Fibroblast of lung (primary cell): ENCODE measurements at regions not wholly inside any gene's neighbourhood (a gene's known extent, or its start where the extent isn't known, plus 50 kb on each side); places are given as distances from the start of the nearest gene placed in this dataset.

Experiments
- EZH2 ChIP-seq: IDR thresholded peaks from 2 replicates; pipeline ENCODE4 v1.5.1; 2012; ENCODE audit warnings: low read length, control low read depth, mild to moderate bottlenecking; ENCODE audit errors: missing control alignments
- TF ChIP-seq, protein P1 (sequence below), 2 donors: IDR thresholded peaks in 1 of 2; conservative IDR thresholded peaks in 1 of 2; 1 replicate in 1 of 2; 2 replicates in 1 of 2; pipeline ENCODE4 v1.5.1; 2011 to 2012; ENCODE audit warnings: low read length in 2 of 2, control low read depth in 1 of 2, inconsistent platforms in 1 of 2, low read depth in 1 of 2, mild to moderate bottlenecking in 1 of 2

DNA sequence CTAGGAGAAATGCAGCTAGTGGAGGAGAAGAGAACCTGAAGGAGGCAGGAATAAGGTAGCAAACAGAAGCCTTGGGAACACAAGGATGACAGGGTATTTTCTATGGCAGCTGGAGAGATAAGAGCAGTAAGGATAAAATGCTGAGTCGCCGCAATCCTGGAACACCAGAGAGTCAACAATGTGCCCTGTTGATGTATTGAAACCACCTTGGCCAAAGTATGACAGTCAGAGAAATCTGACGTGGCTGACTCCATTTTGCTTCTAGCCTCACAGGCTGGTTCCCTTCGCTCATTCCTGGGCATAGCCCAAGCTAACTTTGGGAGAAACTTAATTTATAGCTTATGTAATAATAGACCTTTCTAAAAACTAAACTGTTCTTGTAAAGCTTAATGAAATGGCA, 56.6 kb upstream of the C4orf54 start:
- TF ChIP-seq, protein P1, sequence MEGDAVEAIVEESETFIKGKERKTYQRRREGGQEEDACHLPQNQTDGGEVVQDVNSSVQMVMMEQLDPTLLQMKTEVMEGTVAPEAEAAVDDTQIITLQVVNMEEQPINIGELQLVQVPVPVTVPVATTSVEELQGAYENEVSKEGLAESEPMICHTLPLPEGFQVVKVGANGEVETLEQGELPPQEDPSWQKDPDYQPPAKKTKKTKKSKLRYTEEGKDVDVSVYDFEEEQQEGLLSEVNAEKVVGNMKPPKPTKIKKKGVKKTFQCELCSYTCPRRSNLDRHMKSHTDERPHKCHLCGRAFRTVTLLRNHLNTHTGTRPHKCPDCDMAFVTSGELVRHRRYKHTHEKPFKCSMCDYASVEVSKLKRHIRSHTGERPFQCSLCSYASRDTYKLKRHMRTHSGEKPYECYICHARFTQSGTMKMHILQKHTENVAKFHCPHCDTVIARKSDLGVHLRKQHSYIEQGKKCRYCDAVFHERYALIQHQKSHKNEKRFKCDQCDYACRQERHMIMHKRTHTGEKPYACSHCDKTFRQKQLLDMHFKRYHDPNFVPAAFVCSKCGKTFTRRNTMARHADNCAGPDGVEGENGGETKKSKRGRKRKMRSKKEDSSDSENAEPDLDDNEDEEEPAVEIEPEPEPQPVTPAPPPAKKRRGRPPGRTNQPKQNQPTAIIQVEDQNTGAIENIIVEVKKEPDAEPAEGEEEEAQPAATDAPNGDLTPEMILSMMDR (conservative IDR thresholded peaks at IDR 0.05 in 1 of 2, IDR thresholded peaks at IDR 0.05 in 1 of 2; ENCODE audit: low read depth in 1 of 2, low read length in 2 of 2) = no peak
- TF ChIP-seq EZH2 = no peak
